ENCODE measurements at regions not wholly inside any gene's neighbourhood (a gene's known extent, or its start where the extent isn't known, plus 50 kb on each side); places are given as distances from the start of the nearest gene placed in this dataset.

- TF ChIP-seq ZNF331 (CRISPR knock-in tag; IDR thresholded peaks at IDR 0.05; ENCODE audit: low read depth), result no peak
Observed at GRCh38 chr16:75921281-75921680, 195.0 kb upstream of the CPHXL start (continued).

- H3K27ac Mint-ChIP-seq, result no peak overlapping the region
- ATAC-seq (no peak), DNase-seq (ENCODE audit: low spot score) (no peak)
- H3K4me3 Mint-ChIP-seq, result no peak overlapping the region
- H3K36me3 ChIP-seq (ENCODE audit: insufficient read depth), result no peaks in the 10 kb centered on the region
- no peak overlapping the region for H3K4me3 ChIP-seq
- no peak for TF ChIP-seq NANOG (IDR thresholded peaks at IDR 0.05; ENCODE audit: borderline replicate concordance)
- TF ChIP-seq REST (IDR thresholded peaks at IDR 0.05; ENCODE audit: unreplicated experiment), result no peak
- TF ChIP-seq JUNB (IDR thresholded peaks at IDR 0.05; ENCODE audit: unreplicated experiment), result no peak
- no peak for TF ChIP-seq CTCF (conservative IDR thresholded peaks at IDR 0.05; ENCODE audit: low read depth in 2 of 2)
- no peak for TF ChIP-seq ZNF114 (CRISPR knock-in tag; IDR thresholded peaks at IDR 0.05)
- TF ChIP-seq ZNF331 (CRISPR knock-in tag; IDR thresholded peaks at IDR 0.05; ENCODE audit: low read depth), result no peak
- TF ChIP-seq ETS1 (IDR thresholded peaks at IDR 0.05), result no peak
- TF ChIP-seq POLR2AphosphoS5 (IDR thresholded peaks at IDR 0.05; ENCODE audit: low read depth), result no peak
- TF ChIP-seq EZH2 (IDR thresholded peaks at IDR 0.05; ENCODE audit: low read depth, unreplicated experiment), result no peak
- TF ChIP-seq EZH2phosphoT487 (IDR thresholded peaks at IDR 0.05; ENCODE audit: unreplicated experiment), result no peak
- TF ChIP-seq ZNF462 (CRISPR knock-in tag; IDR thresholded peaks at IDR 0.05), result no peak
- no peak for TF ChIP-seq STAT1 (IDR thresholded peaks at IDR 0.05; ENCODE audit: unreplicated experiment)
- no peak for TF ChIP-seq CREB1 (CRISPR knock-in tag; IDR thresholded peaks at IDR 0.05; ENCODE audit: low read depth)
- no peak overlapping the region for H3K4me2 ChIP-seq
- H3K9me2 ChIP-seq (ENCODE audit: insufficient read depth), result no peaks in the 10 kb centered on the region
- peaks cover 15% of the 10 kb centered on the region for H3K4me1 Mint-ChIP-seq
- H3K36me3 Mint-ChIP-seq (ENCODE audit: low read depth), result no peaks in the 10 kb centered on the region
- peaks cover 74% of the 10 kb centered on the region for H3K9me3 Mint-ChIP-seq
- peaks cover 11% of the 10 kb centered on the region for H3K4me1 ChIP-seq (ENCODE audit: insufficient read depth)
- no peaks in the 10 kb centered on the region for H3K79me2 ChIP-seq (replicated peaks; ENCODE audit: insufficient read depth)
- peaks cover 40% of the 10 kb centered on the region for H3K27me3 Mint-ChIP-seq (ENCODE audit: insufficient read depth, low read depth, poor library complexity)
- H3K27me3 ChIP-seq (ENCODE audit: insufficient read depth), result peaks cover 100% of the 10 kb centered on the region
- no peak overlapping the region for H2AFZ ChIP-seq
- H3K27ac ChIP-seq (ENCODE audit: low read depth), result no peak overlapping the region
- H3F3A ChIP-seq (replicated peaks; ENCODE audit: low read depth), result no peaks in the 10 kb centered on the region
- peaks cover 8% of the 10 kb centered on the region; the same call in 1 of the 2 replicates for H4K20me1 ChIP-seq (replicated peaks; ENCODE audit: insufficient read depth)
Observed at GRCh38 chr16:75922250-75922649, 196.0 kb upstream of the CPHXL start.

Measured in GM23338 (cell line).